DOHH2 (cell line): ENCODE measurements at regions not wholly inside any gene's neighbourhood (a gene's known extent, or its start where the extent isn't known, plus 50 kb on each side); places are given as distances from the start of the nearest gene placed in this dataset.

Experiments used
- EZH2phosphoT487 ChIP-seq: fragments of 200-600 bp; sonication (generic); IDR thresholded peaks from 2 replicates; pipeline ENCODE4 v1.6.1; 2017; ENCODE audit warnings: borderline replicate concordance, mild to moderate bottlenecking, antibody characterized with exemption, low read length, moderate library complexity, mixed read lengths
- TF ChIP-seq, protein P1 (sequence below): fragments of 200-600 bp; sonication (generic); IDR thresholded peaks from one replicate; pipeline ENCODE4 v1.5.1; 2014; ENCODE audit warnings: antibody characterized with exemption, mild to moderate bottlenecking, low read depth, low read length; ENCODE audit not compliant: poor library complexity, severe bottlenecking

DNA sequence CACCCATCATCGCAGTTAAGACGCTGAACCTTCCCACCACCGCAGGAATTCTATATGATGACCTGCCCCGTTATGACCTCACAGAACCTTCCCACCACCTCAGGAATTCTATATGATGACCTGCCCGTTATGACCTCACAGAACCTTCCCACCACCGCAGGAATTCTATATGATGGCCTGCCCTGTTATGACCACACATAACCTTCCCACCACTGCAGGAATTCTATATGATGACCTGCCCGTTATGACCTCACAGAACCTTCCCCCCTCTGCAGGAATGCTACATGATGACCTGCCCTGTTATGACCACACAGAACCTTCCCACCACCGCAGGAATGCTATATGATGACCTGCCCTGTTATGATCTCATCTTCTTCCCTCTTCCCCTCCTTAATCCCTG lies 64.3 kb downstream of the IRX1 start:
- TF ChIP-seq EZH2phosphoT487, result no peak
- TF ChIP-seq, protein P1, sequence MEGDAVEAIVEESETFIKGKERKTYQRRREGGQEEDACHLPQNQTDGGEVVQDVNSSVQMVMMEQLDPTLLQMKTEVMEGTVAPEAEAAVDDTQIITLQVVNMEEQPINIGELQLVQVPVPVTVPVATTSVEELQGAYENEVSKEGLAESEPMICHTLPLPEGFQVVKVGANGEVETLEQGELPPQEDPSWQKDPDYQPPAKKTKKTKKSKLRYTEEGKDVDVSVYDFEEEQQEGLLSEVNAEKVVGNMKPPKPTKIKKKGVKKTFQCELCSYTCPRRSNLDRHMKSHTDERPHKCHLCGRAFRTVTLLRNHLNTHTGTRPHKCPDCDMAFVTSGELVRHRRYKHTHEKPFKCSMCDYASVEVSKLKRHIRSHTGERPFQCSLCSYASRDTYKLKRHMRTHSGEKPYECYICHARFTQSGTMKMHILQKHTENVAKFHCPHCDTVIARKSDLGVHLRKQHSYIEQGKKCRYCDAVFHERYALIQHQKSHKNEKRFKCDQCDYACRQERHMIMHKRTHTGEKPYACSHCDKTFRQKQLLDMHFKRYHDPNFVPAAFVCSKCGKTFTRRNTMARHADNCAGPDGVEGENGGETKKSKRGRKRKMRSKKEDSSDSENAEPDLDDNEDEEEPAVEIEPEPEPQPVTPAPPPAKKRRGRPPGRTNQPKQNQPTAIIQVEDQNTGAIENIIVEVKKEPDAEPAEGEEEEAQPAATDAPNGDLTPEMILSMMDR, result no peak
